ENCODE measurements at regions not wholly inside any gene's neighbourhood (a gene's known extent, or its start where the extent isn't known, plus 50 kb on each side); places are given as distances from the start of the nearest gene placed in this dataset.
"Not testable (repeated sequence)": the region's sequence is repeated elsewhere in the genome, so short reads cannot be mapped to it uniquely, and the experiment has no call there.

DNA sequence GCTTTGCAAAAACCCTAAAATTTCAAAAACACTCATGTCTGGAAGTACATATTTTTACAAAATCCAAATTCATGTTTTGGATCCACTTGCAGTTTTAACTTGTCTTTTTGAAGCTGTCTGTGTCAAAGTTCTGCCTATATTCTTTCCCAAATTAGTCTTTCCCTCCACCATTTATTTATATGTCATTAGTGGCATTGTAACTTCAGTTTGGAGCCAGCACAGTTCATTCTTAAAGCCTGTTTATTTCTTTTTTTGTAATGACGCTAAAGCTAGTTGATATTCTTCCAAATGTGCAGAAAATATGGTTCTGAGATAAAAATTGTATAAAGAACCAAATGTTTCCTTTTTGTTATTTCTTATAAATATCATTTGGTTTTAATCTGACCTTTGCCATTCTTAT, 2039.3 kb downstream of the OLFM4 start:
- DNase-seq, result no peak

DNA sequence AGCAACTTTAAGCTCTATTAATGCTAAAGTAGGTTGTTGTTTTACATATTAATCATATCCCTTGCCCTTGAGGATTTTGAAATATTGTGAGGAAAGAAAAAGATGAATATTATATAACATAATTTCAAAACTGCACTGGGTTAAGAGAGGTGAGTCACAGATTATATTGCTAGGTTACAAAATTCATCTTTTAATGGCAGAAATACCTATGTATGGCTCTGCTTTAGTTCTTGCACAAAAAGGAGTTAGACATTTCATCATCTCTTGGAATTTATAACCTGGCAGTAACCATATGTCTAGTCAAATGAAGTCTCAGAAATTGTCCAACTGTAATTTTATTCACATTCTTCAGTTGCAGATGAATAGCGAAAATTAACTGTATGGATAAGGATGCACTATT, 2041.1 kb downstream of the OLFM4 start:
- DNase-seq, result no peak

DNA sequence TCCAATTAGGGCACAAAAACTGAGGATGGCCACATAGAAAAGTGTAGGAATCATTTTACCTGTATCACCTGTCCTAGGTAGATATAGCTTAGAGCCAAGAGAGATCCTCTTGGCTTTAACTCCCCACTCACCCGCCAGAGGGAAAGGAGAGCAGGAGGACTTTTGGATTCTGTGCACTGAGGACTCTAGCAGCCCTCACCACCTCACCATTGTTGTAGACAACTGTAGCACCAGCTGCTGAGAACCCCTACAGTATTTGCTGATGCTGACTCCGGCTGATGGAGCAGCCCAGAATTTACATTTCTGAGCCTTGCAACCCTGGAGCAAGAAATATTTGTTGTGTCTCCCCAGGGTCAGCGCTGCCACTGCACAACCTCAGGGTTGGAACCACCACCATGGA, 2044.4 kb downstream of the OLFM4 start:
- DNase-seq, result no peak

DNA sequence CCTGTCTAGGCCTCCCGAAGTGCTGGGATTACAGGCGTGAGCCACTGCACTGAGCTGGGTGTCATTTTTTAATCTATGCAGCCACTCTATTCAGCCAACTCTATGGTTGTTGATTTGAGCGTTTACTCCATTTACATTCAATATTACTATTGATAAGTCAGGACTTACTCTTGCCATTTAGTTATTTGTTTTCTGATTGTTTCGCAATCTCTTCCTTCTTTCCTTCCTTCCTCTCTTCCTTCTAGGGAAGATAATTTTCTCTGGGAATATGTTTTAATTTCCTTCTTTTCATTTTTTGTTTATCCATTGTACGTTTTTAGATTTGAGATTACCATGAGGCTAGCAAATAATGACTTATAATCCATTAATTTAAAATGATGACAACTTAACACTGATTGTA, 2056.0 kb downstream of the OLFM4 start:
- no peak for DNase-seq

DNA sequence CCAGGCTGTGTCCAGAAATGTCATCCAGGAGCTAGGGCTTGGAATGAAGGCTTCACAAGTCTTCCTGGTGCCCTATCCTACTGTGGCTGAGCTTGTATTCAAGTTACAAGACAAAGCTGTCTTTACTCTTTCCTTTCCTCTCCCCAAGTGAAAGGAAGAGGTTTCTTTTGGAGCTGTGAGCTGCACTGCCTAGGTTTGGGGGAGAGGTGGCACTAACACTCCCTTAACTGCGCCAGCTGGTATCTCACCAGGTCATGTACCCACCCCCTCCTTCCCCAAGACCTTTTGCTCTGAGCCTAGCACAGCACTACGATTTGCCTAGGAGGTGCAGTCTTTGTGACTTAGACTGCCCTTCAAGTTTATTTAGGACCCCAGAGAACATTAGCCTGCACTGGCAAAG, 2053.6 kb upstream of the PRR20A start:
- DNase-seq, result no peak

DNA sequence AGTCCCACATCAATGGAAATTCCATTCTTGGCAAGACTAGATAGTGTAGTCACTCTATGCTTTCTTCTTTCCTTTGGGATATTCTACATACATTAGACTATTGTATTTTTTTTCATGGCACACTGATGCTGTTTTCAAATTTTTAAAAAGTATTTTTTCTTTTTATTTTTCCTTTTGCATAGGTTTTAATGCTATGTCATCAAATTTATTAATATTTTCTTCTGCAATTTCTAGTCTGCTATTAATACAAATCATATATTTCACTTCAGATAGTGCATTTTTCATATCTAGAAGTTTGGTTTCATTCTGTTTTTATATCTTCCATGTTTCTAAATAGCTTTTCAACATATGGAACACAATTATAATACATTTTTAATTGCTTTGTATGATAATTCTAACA, 2050.1 kb upstream of the PRR20A start:
- no peak for DNase-seq

DNA sequence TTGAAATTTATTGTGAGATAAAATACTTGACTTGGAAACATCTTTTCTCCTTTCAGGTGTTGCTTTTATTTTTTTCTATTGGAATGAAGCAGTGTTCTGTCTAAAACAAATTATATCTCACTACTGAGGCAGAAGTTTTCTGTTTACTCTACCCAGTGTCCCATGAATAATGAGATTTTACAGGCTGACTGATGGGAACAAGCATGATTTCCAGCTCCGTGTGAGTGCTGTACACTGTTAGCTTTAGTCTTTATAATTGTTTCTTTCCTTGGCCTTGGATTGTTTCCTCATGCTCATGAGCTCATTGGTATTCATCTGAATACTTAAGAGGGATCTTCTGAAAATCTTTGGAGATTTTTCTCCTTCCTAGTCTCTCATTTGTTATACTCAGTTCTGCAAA, 2049.5 kb upstream of the PRR20A start:
- DNase-seq, result no peak

DNA sequence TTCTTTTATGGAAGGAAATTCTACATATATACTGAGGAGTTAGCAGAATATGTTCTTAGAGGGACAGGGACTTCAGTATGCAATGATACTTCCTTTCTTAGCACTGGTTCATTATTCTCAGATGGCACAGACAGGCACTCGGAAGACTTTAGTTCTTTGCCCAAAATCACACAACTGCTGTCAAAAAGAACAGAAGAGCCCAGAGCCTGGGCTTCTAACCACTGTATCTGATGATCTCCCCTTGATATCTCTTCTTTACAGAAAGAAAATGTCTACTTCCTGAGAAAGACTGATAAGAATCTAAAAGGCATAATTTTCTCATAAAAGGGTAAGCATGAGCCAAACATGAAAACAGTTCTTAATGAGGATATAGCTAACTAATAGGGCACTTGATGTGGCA, 2034.2 kb upstream of the PRR20A start:
- no peak for DNase-seq

DNA sequence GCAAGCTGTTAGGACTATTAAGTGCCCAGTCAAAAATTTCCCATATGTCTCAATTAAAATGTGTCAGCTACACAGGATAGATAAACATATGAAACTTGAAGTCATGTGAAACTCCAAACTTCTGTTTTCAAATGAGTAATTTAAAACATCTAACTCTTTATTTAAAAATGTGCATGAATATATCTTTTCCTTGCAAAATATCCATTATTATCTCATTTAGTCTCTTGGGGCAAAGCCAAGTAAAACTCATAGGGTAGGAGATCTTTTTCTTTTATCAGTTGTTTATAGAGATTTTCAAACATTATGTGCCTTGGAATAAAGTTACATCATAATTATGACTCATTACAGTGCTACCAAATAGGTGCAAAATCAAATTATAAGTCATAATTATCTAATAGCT, 2020.1 kb upstream of the PRR20A start:
- no peak for DNase-seq

DNA sequence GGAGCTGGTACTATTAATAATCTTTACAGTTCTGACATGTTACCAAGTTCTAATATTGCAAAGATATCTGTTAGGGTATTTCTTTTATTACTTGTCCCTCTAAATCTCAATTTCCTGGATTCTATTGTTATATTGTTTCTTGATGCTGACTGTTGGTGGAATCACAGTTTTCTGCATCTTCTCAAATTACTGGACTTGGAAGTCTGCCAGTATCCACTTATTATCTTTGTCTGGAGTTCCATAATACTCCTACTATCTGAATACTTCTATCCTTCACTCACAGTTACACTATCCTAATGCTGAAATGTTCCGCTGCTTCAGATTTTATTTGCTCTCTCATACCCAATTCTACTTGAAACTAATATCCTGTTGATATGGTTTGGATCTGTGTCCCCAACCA, 1985.7 kb upstream of the PRR20A start:
- no peak for DNase-seq

DNA sequence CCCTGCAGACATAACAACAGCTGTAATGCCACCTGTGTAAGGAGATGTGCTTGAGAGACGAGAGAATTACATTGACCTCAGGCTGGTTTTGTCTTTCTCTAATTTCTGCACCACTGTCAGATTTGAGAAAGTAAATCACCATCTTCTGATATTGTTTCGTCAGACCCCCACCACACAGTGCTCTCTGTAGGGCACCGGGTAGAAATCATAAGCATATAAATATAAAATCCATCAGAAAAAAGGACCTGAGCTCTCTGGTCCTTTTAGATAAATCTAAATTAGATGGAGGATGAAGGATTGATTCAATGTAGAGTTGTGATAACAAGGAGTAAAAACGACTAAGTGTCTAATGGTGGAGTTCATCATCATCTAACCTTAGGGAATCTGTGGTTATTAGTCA, 1981.0 kb upstream of the PRR20A start:
- no peak for DNase-seq

DNA sequence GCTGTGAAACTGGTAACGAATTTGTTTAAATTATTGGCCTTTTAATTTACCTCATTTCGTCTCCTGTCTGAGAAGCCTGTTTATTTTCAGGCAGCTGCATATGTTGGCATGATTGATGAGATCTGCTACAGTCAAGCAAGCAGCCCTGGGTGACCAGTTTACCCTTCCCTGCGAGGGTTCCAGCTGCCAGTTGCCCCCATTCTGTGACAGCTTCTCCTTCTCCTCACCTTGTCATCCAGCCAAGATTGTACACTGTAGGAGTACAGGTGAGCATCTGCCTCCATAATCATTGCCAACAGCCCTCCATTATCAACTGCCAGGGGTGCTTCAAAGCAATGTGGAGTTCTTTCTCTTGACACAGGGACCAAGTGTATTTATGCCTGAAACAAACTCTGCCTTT, 1979.9 kb upstream of the PRR20A start:
- DNase-seq, result no peak

DNA sequence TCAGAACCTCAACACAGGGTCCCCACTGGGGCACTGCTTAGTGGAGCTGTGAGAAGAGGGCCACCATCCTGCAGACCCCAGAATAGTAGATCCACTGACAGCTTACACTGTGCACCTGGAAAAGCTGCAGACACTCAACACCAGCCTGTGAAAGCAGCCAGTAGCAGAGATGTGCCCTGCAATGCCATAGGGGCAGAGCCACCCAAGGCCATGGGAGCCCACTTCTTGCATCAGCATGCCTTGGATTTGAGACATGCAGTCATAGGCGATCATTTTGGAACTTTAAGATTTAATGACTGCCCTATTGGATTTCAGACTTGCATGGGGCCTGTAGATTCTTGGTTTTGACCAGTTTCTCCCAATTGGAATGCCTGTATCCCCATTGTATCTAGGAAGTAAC, 1962.1 kb upstream of the PRR20A start:
- not testable (repeated sequence) for DNase-seq

DNA sequence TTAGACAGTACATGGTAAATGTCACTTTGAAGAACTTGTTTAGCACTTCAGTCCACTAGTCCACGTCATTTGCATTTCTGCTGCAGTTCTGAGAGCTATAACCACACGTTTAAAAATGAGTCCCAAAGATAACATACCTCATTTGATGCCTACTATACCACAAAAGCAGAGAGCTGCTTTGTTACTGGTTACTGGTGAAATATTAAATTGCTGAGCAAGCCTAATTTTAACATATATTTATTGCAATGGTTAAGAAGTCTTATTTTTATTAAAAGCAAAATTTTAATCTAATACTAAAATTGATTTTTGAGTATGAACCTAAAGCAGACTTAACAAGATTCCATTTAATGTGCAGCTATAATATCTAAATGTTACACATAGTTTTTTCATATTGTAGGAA, 1949.7 kb upstream of the PRR20A start:
- no peak for DNase-seq

DNA sequence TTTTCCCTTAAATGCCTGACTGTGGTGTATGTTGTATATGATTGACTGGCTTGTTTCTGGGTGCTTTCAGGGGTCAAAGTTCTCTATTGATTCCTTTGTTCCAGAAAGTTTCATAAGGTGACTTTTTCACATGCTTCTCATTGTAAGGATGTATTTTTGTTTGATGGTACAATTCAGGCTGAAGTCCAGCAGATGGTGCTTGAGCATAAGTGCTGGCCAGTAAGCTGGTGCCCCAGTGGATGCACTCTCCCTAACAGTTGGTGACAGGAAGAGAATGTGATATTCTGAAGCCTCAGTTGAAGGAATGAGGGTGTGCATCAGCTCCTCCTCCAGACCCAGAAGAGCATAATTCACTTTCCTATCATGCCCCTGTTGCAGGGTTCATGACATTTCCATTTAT, 1941.6 kb upstream of the PRR20A start:
- no peak for DNase-seq

DNA sequence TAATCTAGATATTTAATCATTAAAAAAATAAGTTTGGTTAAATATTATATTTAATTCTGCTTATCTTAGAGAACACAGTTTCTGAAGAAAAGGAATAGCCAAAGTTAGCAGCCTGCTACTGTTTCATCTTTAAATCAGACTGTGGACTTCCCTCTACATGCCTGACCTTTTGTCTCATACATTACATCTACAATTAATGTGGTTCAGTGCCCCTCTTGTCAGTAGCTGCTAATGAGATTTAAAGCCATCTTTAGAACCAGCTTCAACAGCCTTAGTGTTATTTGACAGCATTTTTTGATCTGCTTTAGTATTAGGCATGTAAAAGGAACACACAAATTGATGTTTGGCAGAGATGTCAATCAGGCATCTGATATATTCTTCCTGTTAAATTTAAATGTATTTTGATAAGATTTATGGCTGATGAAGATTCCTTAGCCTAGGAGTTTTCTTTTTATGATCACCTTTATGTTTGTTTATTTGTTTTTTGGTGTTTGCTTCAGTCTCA, 1925.8 kb upstream of the PRR20A start:
- DNase-seq, result no peak

DNA sequence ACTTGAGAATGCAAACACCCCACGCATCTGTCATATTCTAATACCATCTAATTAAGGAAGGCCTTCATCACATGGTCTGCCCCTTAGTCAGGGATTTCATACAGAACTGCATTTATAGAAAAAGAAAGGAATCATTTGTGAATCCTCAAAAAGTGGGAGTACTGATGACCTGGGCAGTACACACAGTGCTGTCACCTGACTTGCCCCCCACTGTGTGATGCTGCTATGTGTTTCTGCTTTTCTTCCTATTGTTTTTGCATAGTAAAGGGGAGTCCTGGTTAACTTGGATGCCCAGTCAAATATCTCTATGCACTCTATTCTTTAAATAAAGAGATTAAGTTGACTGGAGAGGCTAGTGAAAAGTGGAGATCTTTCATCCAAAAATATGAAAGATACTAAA, 1921.2 kb upstream of the PRR20A start:
- DNase-seq, result no peak

DNA sequence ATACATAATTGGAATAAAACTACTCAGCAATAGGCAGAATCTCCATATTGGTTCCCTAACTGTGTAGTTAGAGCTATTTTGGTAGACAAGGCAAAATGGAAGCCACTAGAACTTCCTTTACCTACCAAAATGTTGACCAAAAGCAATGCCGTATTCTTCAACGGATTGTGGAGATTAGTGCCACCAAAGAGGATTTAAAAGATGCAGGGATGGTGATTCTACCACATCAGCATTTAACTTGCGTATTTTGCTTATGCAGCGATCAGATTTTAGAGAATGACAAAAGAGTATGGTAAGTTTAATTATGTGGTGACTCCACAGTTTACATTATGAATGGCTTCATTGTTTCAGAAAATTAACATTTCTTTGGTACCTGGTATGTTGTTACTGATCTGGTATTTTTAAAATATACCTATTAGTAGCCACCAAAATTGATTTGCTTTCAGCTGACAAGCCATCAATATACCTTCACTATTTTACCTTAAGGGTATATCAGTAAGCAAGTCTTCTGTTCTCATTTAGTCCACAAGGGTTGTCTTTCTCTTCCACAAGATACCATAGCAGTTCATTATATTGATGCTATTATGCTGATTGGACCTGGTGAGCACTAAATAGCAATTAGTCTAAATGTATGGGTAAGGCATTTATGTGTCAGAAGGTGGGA, 1910.7 kb upstream of the PRR20A start:
- no peak for DNase-seq

DNA sequence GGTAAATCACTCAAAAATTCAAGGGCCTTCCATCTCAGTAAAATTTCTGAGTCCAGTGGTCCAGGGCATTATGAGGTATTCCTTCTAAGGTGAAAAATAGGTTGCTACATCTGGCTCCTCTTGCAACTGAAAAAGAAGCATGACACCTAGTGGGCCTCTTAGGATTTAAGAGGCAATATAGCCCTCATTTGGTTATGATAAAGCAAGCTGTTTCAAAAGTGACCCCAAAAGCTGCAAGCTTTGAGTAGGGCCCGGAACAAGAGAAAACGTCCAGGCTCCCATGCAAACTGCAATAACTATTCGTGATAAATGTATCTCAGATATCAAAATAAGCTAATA, 1910.2 kb upstream of the PRR20A start:
- DNase-seq, result no peak

DNA sequence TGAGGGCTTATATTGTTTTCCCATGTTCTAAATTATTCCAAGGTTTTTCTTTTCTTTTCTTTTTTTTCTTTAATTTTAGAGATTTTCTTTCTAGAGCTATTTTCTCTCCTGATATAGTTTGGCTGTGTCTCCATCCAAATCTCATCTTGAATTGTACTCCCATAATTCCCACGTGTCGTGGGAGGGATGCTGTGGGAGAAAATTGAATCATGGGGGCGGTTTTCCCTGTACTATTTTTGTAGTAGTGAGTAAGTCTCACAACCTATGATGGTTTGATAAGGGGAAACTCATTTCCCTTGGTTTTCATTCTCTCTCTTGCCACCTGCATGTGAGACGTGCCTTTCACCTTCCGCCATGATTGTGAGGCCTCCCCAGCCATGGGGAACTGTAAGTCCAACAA, 1906.4 kb upstream of the PRR20A start:
- no peak for DNase-seq

DNA sequence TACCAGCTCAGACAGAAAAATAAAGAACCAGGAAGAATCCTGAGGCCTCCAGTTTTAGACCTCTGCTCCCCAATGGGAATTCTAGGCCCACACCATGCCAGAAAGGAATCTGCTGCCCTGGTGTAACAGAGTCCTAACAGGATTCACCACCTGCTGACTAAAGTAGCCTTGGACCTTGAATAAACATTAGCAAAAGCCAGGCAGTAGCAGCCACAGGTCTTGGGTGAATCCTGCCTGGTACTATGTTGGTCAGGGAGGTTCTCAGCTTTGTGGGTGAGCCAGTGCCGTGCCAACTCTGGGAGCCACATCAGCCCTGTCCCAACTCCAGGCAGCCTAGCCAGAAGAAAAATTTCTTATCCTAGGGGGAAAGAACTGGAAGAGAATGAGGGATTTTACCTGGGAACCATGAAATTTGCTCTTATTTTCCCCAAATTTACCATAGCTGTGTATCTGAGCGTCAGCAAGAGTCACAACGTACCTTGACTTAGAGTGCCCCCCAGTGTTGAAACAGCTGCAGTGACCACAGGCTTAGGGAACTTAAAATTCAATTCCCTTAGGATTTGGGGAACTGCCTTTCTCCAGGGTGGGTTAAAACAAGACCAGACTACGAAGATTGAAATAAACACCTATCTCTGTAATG, 1895.6 kb upstream of the PRR20A start:
- DNase-seq, result no peak

DNA sequence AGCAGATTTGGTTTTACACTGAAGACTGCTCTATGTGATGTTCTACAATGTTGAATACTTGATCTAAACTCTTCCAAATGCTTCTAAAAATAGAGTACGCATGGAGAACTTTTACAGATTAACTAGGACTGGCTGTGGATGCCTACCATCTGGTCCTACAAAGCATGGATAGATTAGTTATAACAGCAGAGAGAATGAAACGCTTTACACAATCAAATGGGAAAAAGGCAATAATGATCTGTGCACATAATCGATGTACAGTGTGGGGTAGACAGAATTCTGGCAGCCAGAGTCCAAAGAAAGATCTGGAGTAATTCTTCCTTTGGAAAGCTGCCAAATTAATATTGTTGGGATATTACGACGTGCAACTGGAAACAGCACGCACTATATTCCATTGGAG, 1885.5 kb upstream of the PRR20A start:
- DNase-seq, result no peak

DNA sequence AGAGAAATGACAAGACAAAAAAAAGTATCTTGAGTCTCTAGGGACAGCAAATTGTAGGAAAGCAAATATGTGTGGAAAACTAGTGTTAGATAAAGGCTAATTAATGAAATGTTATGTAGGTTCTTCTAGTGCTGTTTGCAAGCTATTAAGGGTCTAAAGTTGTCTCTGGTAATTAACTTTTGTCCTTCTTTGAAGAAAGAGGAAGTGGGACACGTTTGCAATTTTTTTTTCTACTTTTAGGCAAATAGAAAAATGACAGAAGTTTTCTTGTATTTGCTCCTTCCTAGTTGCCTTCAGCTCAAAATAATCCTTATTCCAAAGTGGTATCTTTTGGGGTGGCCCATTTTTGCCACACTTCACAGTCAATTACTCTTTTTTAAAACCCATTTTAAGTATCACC, 1877.7 kb upstream of the PRR20A start:
- DNase-seq, result no peak

DNA sequence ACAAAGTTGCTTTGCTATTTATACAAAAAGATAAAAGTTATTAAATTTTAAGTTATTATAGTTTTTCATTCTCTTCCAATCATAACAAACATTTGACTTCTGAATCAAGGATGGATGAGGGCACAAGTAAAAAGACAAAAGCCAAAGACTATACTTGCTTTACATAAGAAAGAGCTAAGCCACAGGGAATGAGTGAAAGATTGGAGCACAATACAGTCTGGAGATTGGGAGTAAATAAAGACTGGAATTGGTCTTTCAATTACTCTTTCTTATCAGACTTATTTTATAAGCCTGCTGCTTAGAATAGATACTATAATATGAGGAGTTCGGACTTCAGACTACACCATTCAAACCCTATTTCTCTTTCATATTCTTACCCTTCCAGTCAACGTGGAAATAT, 1874.1 kb upstream of the PRR20A start:
- no peak for DNase-seq

DNA sequence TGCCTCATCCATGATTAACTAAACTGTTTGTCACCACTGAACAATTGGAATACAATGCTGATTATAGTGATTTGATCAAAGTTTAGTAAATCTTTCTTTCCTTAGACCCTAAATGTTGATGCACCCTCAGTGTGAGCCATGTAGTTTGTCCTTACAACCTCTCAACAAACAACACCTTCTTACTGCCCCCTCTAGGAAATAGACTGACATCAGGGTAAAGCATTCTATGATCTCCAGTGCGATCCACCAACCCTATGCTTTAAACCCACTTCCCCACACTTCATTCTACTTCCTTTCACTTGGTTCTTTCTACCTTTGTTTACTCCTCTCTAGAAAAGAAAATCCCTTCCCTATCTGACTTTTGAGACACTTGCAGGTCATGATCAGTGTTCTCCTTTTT, 1842.5 kb upstream of the PRR20A start:
- DNase-seq, result no peak
